ENCODE measurements at regions not wholly inside any gene's neighbourhood (a gene's known extent, or its start where the extent isn't known, plus 50 kb on each side); places are given as distances from the start of the nearest gene placed in this dataset.

- Histone ChIP-seq H3K9me3 (ENCODE audit: control insufficient read depth in 2 of 3, insufficient read depth in 1 of 3, low read length in 3 of 3) (no peaks in the 10 kb centered on the region), H3K36me3 (ENCODE audit: control insufficient read depth in 2 of 3, insufficient read depth in 3 of 3, low read length in 3 of 3) (no peaks in the 10 kb centered on the region), H3K4me1 (ENCODE audit: control insufficient read depth in 2 of 3, insufficient read depth in 2 of 3, low read depth in 1 of 3, low read length in 3 of 3) (no peaks in the 10 kb centered on the region), H3K9ac (ENCODE audit: low read length in 3 of 3) (no peak overlapping the region), H3K4me3 (ENCODE audit: low read length in 3 of 3) (no peak overlapping the region), H3K27me3 (ENCODE audit: control insufficient read depth, insufficient read depth, low read length) (no peaks in the 10 kb centered on the region), H3K27ac (ENCODE audit: low read depth in 2 of 2, low read length in 2 of 2) (no peak overlapping the region)
- no peak for FAIRE-seq
- no peak for TF ChIP-seq CTCF (IDR thresholded peaks at IDR 0.05; ENCODE audit: borderline replicate concordance, extremely low read depth, insufficient read depth)
- intact Hi-C loops (cut with DNase I), result no loop called here
- no peak for DNase-seq
Measured at GRCh38 chr4:130859991-130860390, 1764.0 kb downstream of the C4orf33 start.

- Histone ChIP-seq H3K9ac (ENCODE audit: low read length in 3 of 3) (no peak overlapping the region), H3K27ac (ENCODE audit: low read depth in 2 of 2, low read length in 2 of 2) (no peak overlapping the region), H3K27me3 (ENCODE audit: control insufficient read depth, insufficient read depth, low read length) (no peaks in the 10 kb centered on the region), H3K4me1 (ENCODE audit: control insufficient read depth in 2 of 3, insufficient read depth in 2 of 3, low read depth in 1 of 3, low read length in 3 of 3) (no peaks in the 10 kb centered on the region), H3K4me3 (ENCODE audit: low read length in 3 of 3) (no peak overlapping the region), H3K36me3 (ENCODE audit: control insufficient read depth in 2 of 3, insufficient read depth in 3 of 3, low read length in 3 of 3) (no peaks in the 10 kb centered on the region), H3K9me3 (ENCODE audit: control insufficient read depth in 2 of 3, insufficient read depth in 1 of 3, low read length in 3 of 3) (no peaks in the 10 kb centered on the region)
- no peak for TF ChIP-seq CTCF (IDR thresholded peaks at IDR 0.05; ENCODE audit: borderline replicate concordance, extremely low read depth, insufficient read depth)
- intact Hi-C loops (cut with DNase I), result no loop called here
- DNase-seq (no peak), FAIRE-seq (no peak)
Measured at GRCh38 chr4:130896920-130897319, 1801.0 kb downstream of the C4orf33 start.

- no peak overlapping the region for H3K27ac ChIP-seq (ENCODE audit: low read depth in 2 of 2, low read length in 2 of 2)
- H3K27me3 ChIP-seq (ENCODE audit: control insufficient read depth, insufficient read depth, low read length), result no peaks in the 10 kb centered on the region
- intact Hi-C loops (cut with DNase I), result no loop called here
- H3K4me3 ChIP-seq (ENCODE audit: low read length in 3 of 3), result no peak overlapping the region
- no peak overlapping the region for H3K9ac ChIP-seq (ENCODE audit: low read length in 3 of 3)
- H3K9me3 ChIP-seq (ENCODE audit: control insufficient read depth in 2 of 3, insufficient read depth in 1 of 3, low read length in 3 of 3), result no peaks in the 10 kb centered on the region
- no peak for TF ChIP-seq CTCF (IDR thresholded peaks at IDR 0.05; ENCODE audit: borderline replicate concordance, extremely low read depth, insufficient read depth)
- no peak for FAIRE-seq
- no peaks in the 10 kb centered on the region for H3K36me3 ChIP-seq (ENCODE audit: control insufficient read depth in 2 of 3, insufficient read depth in 3 of 3, low read length in 3 of 3)
- H3K4me1 ChIP-seq (ENCODE audit: control insufficient read depth in 2 of 3, insufficient read depth in 2 of 3, low read depth in 1 of 3, low read length in 3 of 3), result no peaks in the 10 kb centered on the region
- no peak for DNase-seq
Measured at GRCh38 chr4:130901321-130901720, 1805.4 kb downstream of the C4orf33 start.

GRCh38 chr4:130922955-130923354, 1827.0 kb downstream of the C4orf33 start:
- DNase-seq, result no peak
- intact Hi-C loops (cut with DNase I), result no loop called here
- no peak for TF ChIP-seq CTCF (IDR thresholded peaks at IDR 0.05; ENCODE audit: borderline replicate concordance, extremely low read depth, insufficient read depth)
- Histone ChIP-seq H3K27me3 (ENCODE audit: control insufficient read depth, insufficient read depth, low read length) (no peaks in the 10 kb centered on the region), H3K9me3 (ENCODE audit: control insufficient read depth in 2 of 3, insufficient read depth in 1 of 3, low read length in 3 of 3) (peaks cover 0 to 20% (median 2%) of the 10 kb centered on the region in 3 donors), H3K4me1 (ENCODE audit: control insufficient read depth in 2 of 3, insufficient read depth in 2 of 3, low read depth in 1 of 3, low read length in 3 of 3) (no peaks in the 10 kb centered on the region), H3K9ac (ENCODE audit: low read length in 3 of 3) (no peak overlapping the region), H3K4me3 (ENCODE audit: low read length in 3 of 3) (no peak overlapping the region), H3K27ac (ENCODE audit: low read depth in 2 of 2, low read length in 2 of 2) (no peak overlapping the region), H3K36me3 (ENCODE audit: control insufficient read depth in 2 of 3, insufficient read depth in 3 of 3, low read length in 3 of 3) (no peaks in the 10 kb centered on the region)
- FAIRE-seq, result no peak

Data from kidney (tissue), 13 donors.